RPMI8226 (cell line): ENCODE measurements at regions not wholly inside any gene's neighbourhood (a gene's known extent, or its start where the extent isn't known, plus 50 kb on each side); places are given as distances from the start of the nearest gene placed in this dataset.
A peak's percentile ranks its signal among the peaks of the same experiment; 100 is the strongest.
"Not testable (repeated sequence)": the region's sequence is repeated elsewhere in the genome, so short reads cannot be mapped to it uniquely, and the experiment has no call there.

ENCODE experiments used
- DNase-seq: peaks from one replicate; pipeline ENCODE4 v3.0.0-alpha.2; 2015

DNA sequence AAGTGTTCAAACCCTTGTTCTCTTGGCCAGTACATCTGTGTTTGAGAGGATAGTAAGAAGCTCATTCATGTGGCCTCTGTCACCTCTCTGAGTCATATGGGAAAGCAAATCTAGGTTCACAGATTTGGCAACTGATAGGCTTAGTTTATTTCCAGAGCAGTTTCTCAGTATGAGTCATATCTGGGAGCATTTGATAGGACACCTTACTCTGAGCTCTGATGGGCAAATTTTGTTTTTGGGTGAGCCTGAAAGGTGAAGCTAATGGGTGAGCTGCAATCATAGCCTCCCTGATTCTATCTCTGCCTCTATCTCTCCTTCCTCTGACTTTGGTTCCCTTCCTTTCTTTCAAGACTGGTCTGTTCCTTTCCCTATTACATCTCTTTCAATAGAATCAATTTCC is 134.4 kb downstream of the S1PR1 start:
- no peak for DNase-seq

GRCh38 chr1:101373570-101373969 is 136.8 kb downstream of the S1PR1 start:
- DNase-seq = no peak

DNA sequence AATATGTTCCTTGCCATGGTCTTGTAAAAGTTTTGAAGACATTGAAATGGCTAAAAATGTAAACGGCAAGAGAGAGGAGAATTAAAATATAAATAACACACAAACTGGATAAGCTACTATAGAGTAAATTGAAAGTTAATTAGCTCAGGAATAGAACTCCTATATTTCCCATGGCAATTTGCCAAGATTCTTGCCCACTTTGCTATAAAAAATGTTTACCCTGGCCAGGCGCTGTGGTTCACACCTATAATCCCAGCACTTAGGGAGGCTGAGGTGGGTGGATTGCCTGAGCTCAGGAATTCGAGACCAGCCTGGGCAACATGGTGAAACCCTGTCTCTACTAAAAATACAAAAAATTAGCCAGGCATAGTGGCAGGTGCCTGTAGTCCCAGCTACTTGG is 138.6 kb downstream of the S1PR1 start:
- not testable (repeated sequence) for DNase-seq

DNA sequence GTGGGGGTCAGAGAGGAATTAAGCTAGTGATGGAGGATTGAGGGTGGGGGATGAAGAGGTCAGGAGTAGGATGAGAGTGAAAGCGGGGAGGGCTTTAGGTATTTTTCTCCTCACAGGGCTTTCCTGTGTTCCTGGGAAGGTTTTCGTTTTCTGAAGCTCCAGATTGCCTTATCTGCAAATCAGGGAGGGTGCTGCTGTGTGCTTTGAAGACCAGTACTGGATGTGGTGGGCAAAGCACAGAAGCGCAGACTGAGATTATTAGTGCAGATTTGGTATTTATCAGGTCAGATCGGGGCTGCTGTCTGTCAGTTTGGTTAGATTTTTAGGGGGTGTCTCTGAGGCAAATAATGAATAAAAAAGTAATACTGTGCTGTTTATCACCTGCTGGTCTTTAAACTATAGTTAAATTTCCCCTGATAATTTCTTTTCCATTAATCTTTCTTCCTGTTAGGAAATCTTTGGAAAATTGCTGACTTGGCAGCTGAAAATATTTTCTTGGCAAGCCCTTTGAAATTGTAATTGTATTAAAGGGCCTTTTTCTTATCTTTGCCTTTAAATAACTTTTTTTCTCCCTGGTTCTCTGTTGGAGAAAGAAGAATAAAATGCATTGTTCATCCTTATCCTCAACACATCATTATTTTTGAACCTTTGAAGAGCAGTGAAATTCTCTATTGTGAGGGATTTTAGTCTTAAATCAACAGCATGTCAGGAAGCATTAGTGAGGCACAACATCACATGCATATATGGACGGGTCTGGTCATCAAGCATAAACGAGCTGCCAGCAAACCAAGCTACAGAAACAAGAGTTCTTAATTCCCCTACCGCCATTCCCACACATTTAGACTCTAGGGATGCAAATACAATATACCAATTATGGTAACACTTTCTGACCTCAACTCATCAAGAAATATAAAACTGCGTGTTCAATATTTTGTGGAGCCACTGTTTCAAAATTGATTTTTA is 139.6 kb downstream of the S1PR1 start:
- no peak for DNase-seq

DNA sequence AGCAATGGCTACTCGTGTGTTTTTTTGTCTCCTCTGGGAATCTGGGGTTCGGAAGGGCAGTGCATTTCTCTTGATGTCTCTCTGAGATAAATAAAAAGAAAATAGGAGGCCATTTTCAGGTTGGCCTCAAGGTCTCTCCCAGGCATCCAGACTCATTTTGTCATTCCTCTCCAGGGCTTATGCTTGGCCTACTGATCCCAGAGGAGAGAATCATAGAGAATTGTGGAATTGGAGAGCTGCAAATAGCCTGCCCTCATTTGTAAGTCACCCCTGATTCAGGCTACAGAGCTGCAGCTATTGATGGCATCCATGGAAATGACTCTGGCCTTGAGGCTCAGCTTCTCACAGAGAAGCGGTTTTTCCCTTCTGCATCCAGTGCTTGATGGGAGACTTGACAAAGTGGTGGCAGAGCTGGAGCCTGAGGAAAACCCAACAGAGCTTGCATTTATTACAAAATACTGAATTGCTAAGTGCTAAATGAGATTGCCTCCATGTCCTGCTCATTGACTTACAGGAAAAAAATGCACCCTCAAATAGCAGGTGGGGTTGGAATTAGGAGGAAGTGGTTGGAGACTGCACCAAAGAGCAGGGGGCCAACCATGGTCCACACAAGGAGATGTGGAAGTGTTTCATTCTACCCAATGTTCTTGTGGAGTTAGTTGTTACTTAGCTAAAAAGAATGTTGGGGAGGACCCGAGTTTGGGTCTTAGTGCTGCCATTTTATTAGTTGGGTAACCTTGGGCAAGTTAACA is 140.4 kb downstream of the S1PR1 start:
- DNase-seq = no peak

GRCh38 chr1:101379037-101379436 is 142.2 kb downstream of the S1PR1 start:
- DNase-seq = no peak

- DNase-seq = no peak
Observed at GRCh38 chr1:101379950-101380349, 143.1 kb downstream of the S1PR1 start.

DNA sequence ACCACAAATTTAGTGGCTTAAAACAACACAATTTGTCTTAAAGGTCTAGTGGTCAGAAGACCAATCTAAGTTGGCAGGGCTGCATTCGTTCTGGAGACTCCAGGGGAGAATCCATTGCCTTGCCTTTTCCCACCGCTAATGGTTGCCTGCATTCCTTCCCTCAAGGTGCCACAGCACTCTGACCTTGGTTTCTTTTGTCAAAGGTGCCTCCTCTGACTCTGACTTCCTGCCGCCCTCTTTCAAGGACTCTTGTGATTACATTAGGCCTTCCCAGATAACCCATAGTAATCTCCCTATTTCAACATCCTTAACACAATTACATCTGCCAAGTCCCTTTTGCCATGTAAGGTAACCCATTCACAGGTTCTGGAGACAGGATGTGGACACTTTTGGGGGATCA is 145.3 kb downstream of the S1PR1 start:
- no peak for DNase-seq

DNA sequence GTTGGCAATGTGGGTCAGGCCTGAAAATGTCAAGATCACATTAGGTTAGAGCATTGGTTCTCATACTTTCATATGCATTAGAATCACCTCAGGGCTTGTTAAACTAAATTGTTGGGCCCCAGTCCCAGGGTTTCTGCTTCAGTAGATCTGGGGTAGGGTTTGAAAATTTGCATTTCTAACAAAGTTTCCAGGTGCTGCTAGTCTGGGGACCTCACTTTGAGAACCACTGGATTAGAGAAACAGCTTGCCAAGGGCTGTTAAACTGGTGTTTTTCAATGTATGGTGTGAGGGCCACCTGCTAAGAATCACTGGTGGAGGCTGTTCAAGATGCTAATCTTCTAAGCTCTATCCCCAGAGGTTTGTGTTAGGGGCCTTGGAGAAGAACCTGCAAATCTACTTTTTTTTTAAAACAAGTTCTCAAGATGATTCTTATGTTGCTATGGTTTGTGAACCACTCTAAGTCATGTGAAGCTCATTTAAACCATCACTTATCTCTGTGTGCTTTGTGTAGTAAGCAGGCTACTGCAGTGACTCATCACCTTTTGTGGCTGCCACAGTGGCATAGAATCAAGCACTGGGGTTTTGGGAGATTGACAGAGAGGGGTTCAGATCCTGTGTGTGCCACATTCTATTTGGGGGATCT is 152.2 kb downstream of the S1PR1 start:
- DNase-seq = no peak

DNA sequence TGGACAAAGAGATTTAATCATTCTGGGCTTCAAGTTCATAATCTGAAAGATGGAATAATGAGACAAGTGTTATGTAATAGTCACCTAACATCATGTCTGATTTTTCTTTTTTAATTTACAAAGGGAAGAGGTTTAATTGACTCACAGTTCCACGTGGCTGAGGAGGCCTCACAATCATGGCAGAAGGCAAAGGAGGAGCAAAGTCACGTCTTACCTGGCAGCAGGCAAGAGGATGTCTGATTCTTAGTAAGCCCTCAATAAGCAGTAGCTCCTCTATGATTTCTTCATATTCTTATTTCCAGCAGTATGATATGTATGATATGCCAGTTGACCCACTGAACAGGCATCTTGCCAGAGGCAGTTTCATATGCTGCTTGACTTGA is 152.7 kb downstream of the S1PR1 start:
- no peak for DNase-seq

DNA sequence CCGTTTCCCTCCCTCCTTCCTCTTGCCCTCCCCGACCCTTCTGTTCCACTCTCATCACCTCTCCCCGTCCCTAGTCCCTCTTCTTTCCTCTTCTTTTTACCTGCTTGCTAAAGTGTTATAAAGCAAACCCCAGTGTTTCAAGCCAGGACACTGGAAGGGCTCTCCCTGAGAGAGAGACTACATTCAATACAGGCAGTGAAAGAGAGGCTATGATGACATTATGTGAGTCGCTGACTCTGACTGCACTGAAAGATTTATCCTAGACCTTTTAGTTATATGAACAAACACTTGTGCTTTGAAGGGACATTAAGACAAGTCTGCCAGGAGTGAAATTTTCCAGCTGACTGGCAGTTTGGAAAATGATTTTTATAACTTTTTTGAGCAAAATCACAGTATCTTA is 155.7 kb downstream of the S1PR1 start:
- no peak for DNase-seq

- no peak for DNase-seq
Observed at GRCh38 chr1:101394041-101394440, 157.2 kb downstream of the S1PR1 start.

- DNase-seq = no peak
Observed at GRCh38 chr1:101399222-101399621, 162.4 kb downstream of the S1PR1 start.

GRCh38 chr1:101406271-101406670 is 169.5 kb downstream of the S1PR1 start:
- no peak for DNase-seq

GRCh38 chr1:101406681-101407080 is 169.9 kb downstream of the S1PR1 start:
- no peak for DNase-seq

GRCh38 chr1:101407505-101408211 is 170.8 kb downstream of the S1PR1 start:
- peak; percentile 89 for DNase-seq

- DNase-seq = no peak
Observed at GRCh38 chr1:101408212-101409042, 171.6 kb downstream of the S1PR1 start.

DNA sequence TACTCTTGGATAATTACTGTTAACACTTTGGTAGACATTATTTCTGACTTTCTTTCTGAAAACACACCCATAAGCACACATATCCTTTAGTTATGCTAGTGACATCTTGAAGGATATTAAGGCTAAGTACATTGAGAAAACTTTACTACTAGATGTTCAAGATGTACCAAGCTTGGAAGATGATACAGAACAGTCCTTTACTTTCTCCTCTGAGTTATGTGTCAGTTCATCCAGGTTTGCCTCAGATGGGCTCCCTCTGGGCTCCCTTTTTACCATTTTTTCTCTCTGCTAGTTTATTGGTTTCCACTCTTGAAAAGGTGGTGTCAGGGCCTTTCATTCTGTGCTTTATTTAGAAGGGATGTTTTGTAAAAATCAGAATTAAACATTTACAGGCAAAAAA is 172.3 kb downstream of the S1PR1 start:
- DNase-seq = no peak

DNA sequence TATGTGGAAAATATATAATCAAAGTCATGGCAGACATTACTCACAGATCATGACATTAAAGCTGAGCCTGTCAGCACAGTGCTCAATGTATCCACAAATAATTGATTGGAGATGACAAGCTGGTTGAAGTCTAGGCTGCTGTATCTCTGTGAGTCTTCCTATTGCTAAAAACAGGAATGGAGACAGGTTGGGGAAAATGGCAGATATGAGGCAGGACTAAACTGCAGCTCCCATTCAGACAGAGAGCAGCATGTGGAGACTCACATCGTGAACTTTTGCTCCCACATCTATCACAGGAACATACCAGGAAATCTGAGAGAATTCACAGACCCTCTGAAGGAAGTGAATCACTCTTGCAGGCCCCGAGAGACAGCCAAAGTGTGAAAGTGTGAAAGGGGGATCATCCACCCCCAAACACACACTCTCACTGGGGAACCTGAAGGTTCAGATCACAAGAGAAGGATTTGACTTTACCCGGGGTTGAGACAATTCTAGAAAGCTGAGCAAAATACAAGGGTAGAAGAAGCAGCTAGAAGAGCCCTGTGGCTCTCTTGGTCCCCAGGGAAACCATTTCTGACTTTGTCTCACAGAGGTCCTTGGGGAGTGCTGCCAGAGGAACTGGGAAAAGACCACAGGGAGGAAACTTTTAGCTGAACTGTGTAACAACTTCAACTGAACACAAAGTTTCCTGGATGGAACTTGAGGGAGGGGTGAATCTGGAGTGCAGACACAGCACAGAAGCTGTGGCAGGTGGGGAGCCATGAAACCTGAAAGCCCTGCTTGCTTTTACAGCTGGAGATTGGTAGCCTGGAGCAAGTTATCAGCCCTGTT is 173.4 kb downstream of the S1PR1 start:
- DNase-seq = peak; percentile 15

DNA sequence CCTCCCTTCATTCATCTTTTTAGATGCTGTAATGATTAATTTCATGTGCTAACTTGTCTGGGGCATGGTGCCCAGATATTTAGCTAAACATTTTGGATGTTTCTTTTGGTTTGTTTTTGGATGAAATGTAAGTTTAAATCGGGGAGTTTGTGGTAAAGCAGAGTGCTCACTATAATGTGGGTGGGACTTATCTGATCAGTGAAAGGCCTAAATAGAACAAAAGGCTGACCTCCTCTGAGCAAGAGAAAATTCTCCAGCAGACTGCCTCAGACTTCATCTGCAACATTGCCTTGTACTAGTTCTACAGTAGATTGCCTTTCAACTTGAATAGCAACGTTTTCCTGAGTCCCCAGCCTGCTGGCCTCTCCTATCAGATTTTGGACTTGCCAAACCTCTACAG is 183.6 kb downstream of the S1PR1 start:
- DNase-seq = no peak

GRCh38 chr1:101428083-101428482 is 191.3 kb downstream of the S1PR1 start:
- DNase-seq = not testable (repeated sequence)
